ENCODE measurements at regions not wholly inside any gene's neighbourhood (a gene's known extent, or its start where the extent isn't known, plus 50 kb on each side); places are given as distances from the start of the nearest gene placed in this dataset.

- no peak overlapping the region for H3K4me3 Mint-ChIP-seq
These were observed 765.3 kb upstream of the ADAMTS16 start for GRCh38 chr5:4374866-4375265.

More at GRCh38 chr5:4374866-4375265, 765.3 kb upstream of the ADAMTS16 start:
- Histone ChIP-seq H3K56ac (ENCODE audit: insufficient read length, low read depth, low read length) (no peak overlapping the region), H2BK5ac (ENCODE audit: insufficient read length, low read length) (no peak overlapping the region), H3K9ac (ENCODE audit: extremely low read depth, insufficient read length, low read length) (no peak overlapping the region), H3T11ph (ENCODE audit: low read length) (no peak overlapping the region), H2AFZ (ENCODE audit: low read length) (no peak overlapping the region), H3K23ac (ENCODE audit: insufficient read length, low read depth, low read length) (no peak overlapping the region), H3K18ac (ENCODE audit: insufficient read length, low read depth, low read length) (no peak overlapping the region), H3K4me2 (ENCODE audit: insufficient read depth, insufficient read length, low read length) (no peak overlapping the region), H3K27ac (ENCODE audit: insufficient read length, low read depth, low read length) (no peak overlapping the region), H3K14ac (ENCODE audit: insufficient read depth, low read length) (no peak overlapping the region), H3K4me1 (ENCODE audit: insufficient read depth, low read length) (no peaks in the 10 kb centered on the region), H3K79me1 (ENCODE audit: insufficient read depth, low read depth, low read length, poor library complexity, severe bottlenecking) (no peaks in the 10 kb centered on the region), H4K5ac (ENCODE audit: insufficient read length, low read depth, low read length) (no peak overlapping the region), H3K27me3 (ENCODE audit: insufficient read depth, low read length) (no peaks in the 10 kb centered on the region), H3K23me2 (ENCODE audit: insufficient read length, low read depth, low read length, poor library complexity, severe bottlenecking) (no peaks in the 10 kb centered on the region), H2BK20ac (ENCODE audit: low read depth, low read length, poor library complexity, severe bottlenecking) (no peak overlapping the region), H3K9me3 (ENCODE audit: control insufficient read depth, low read depth, low read length) (no peaks in the 10 kb centered on the region), H4K20me1 (ENCODE audit: control insufficient read depth, insufficient read depth, insufficient read length) (no peaks in the 10 kb centered on the region), H4K91ac (ENCODE audit: insufficient read length, low read depth, low read length) (no peak overlapping the region), H3K79me2 (ENCODE audit: insufficient read depth, low read length) (no peaks in the 10 kb centered on the region), H2BK12ac (ENCODE audit: insufficient read length, low read depth, low read length) (no peak overlapping the region), H2BK120ac (ENCODE audit: low read depth, low read length, poor library complexity, severe bottlenecking) (no peak overlapping the region), H4K8ac (replicated peaks; ENCODE audit: insufficient read length, low read depth, low read length) (no peak overlapping the region), H2BK15ac (ENCODE audit: low read depth, low read length) (no peak overlapping the region), H2AK5ac (ENCODE audit: insufficient read length, low read length) (no peak overlapping the region), H3K4ac (ENCODE audit: low read depth, low read length) (no peak overlapping the region)
- Mint-ChIP-seq H3K27me3 (ENCODE audit: low read depth) (no peaks in the 10 kb centered on the region; the same call in 1 of the 2 replicates), H3K27ac (no peak overlapping the region), H3K4me1 (peaks cover 2 to 3% of the 10 kb centered on the region in 2 experiments; a peak in 2 of 4 replicates), H3K36me3 (ENCODE audit: insufficient read depth in 1 of 3, low read depth in 3 of 3) (no peaks in the 10 kb centered on the region), H3K9me3 (no peaks in the 10 kb centered on the region)
- DNase-seq = no peak
- no peak for TF ChIP-seq CTCF (conservative IDR thresholded peaks at IDR 0.05)
- WGBS (ENCODE audit: extremely low coverage, insufficient read length, low lambda C conversion rate) = no CpG with 5 or more reads among the region's 7 CpGs

Measured in H9 (cell line).